Mammary epithelial cell (primary cell): ENCODE measurements at regions not wholly inside any gene's neighbourhood (a gene's known extent, or its start where the extent isn't known, plus 50 kb on each side); places are given as distances from the start of the nearest gene placed in this dataset.

Experiments
- CTCF ChIP-seq, 2 donors: IDR thresholded peaks in 1 of 2; conservative IDR thresholded peaks in 1 of 2; 2 replicates each; pipeline ENCODE4 v1.5.1; 2011 to 2012; ENCODE audit warnings: inconsistent platforms in 2 of 2, low read length in 2 of 2, mild to moderate bottlenecking in 2 of 2, control low read depth in 1 of 2, low read depth in 1 of 2; ENCODE audit not compliant: insufficient read depth in 1 of 2; ENCODE audit errors: extremely low read depth in 1 of 2
- EZH2 ChIP-seq: IDR thresholded peaks from 2 replicates; pipeline ENCODE4 v1.6.1; 2012; ENCODE audit warnings: low read length, inconsistent platforms, borderline replicate concordance

- TF ChIP-seq CTCF (conservative IDR thresholded peaks at IDR 0.05 in 1 of 2, IDR thresholded peaks at IDR 0.05 in 1 of 2; ENCODE audit: extremely low read depth in 1 of 2, insufficient read depth in 1 of 2, low read depth in 1 of 2, low read length in 2 of 2) (no peak), EZH2 (no peak)
Observed at GRCh38 chr14:76640923-76641395, 120.3 kb upstream of the VASH1 start.
